ENCODE measurements at regions not wholly inside any gene's neighbourhood (a gene's known extent, or its start where the extent isn't known, plus 50 kb on each side); places are given as distances from the start of the nearest gene placed in this dataset.

DNA sequence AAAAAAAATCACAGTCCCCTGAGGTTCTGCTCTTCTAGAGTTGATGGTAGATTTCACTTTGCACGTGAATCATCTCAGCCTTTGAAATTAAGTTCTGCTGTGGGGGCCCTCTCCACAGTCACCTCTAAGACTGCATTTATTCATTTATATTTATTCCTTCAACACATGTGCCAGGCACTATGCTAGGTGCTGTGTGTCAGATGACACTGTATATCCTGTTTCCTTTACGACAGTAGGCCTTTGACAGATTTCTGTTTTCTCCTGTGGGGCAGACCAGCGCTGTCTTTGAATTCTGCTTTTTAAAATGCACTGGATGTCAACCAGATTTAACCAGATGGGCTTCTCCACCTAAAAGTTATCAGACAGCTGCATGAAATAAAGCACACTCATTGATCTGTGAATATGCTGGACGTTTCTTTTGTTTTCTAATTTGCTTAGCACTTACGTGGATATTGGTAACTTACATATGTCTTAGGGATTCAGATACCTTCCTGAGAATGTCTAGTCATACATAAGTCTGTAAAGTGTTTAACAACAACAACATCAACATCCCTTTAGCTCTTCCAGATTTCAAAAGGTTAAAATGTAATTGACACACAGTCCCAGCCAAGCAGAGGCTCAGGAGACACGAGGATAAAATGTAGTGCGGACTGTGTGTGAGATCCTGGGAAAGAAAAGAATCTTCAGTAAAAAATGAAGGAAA lies 525.5 kb upstream of the MCTP2 start:
- intact Hi-C loops (cut with DNase I; ENCODE audit: low total_unique reads), result no loop called here
- H3K4me3 ChIP-seq, result no peak overlapping the region
- TF ChIP-seq POLR2AphosphoS5 (IDR thresholded peaks at IDR 0.05) (no peak), POLR2A (IDR thresholded peaks at IDR 0.05) (no peak)
- TF ChIP-seq, protein P1, sequence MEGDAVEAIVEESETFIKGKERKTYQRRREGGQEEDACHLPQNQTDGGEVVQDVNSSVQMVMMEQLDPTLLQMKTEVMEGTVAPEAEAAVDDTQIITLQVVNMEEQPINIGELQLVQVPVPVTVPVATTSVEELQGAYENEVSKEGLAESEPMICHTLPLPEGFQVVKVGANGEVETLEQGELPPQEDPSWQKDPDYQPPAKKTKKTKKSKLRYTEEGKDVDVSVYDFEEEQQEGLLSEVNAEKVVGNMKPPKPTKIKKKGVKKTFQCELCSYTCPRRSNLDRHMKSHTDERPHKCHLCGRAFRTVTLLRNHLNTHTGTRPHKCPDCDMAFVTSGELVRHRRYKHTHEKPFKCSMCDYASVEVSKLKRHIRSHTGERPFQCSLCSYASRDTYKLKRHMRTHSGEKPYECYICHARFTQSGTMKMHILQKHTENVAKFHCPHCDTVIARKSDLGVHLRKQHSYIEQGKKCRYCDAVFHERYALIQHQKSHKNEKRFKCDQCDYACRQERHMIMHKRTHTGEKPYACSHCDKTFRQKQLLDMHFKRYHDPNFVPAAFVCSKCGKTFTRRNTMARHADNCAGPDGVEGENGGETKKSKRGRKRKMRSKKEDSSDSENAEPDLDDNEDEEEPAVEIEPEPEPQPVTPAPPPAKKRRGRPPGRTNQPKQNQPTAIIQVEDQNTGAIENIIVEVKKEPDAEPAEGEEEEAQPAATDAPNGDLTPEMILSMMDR (IDR thresholded peaks at IDR 0.05 in 8 of 11, conservative IDR thresholded peaks at IDR 0.05 in 3 of 11), result no peak
- H3K9me3 ChIP-seq, result no peaks in the 10 kb centered on the region
- no peaks in the 10 kb centered on the region for H3K36me3 ChIP-seq
- no peak for DNase-seq
- WGBS, 5 donors, result 71 to 81% (median 79%) methylated on average over 7 of the region's 7 CpGs
- no peaks in the 10 kb centered on the region for H3K27me3 ChIP-seq (replicated peaks in 1 of 7)
- H3K4me1 ChIP-seq, result no peaks in the 10 kb centered on the region
- H3K27ac ChIP-seq, result no peak overlapping the region

GRCh38 chr15:93703092-93703739 lies 528.1 kb upstream of the MCTP2 start:
- DNase-seq, result no peak
- H3K9me3 ChIP-seq, result peaks cover 0 to 11% (median 9%) of the 10 kb centered on the region in 8 donors
- 51 to 72% (median 67%) methylated on average over 2 of the region's 2 CpGs for WGBS, 5 donors
- no peaks in the 10 kb centered on the region for H3K4me1 ChIP-seq
- no peak overlapping the region for H3K27ac ChIP-seq
- intact Hi-C loops (cut with DNase I; ENCODE audit: low total_unique reads), result no loop called here
- H3K36me3 ChIP-seq, result no peaks in the 10 kb centered on the region
- no peak for TF ChIP-seq POLR2A (IDR thresholded peaks at IDR 0.05)
- TF ChIP-seq POLR2AphosphoS5 (IDR thresholded peaks at IDR 0.05), result no peak
- TF ChIP-seq, protein P1 (IDR thresholded peaks at IDR 0.05 in 8 of 11, conservative IDR thresholded peaks at IDR 0.05 in 3 of 11), result no peak
- no peak overlapping the region for H3K4me3 ChIP-seq
- H3K27me3 ChIP-seq (replicated peaks in 1 of 7), result no peaks in the 10 kb centered on the region

GRCh38 chr15:93700051-93700450 lies 531.3 kb upstream of the MCTP2 start:
- Histone ChIP-seq H3K4me1 (no peaks in the 10 kb centered on the region), H3K4me3 (no peak overlapping the region), H3K9me3 (peaks cover 0 to 39% (median 22%) of the 10 kb centered on the region in 8 donors), H3K36me3 (no peaks in the 10 kb centered on the region), H3K27me3 (replicated peaks in 1 of 7) (no peaks in the 10 kb centered on the region), H3K27ac (no peak overlapping the region)
- 80 to 96% (median 83%) methylated on average over 1 of the region's 1 CpG for WGBS, 5 donors
- no peak for DNase-seq
- intact Hi-C loops (cut with DNase I; ENCODE audit: low total_unique reads), result no loop called here
- TF ChIP-seq POLR2AphosphoS5 (IDR thresholded peaks at IDR 0.05) (no peak), POLR2A (IDR thresholded peaks at IDR 0.05) (no peak)
- TF ChIP-seq, protein P1 (IDR thresholded peaks at IDR 0.05 in 8 of 11, conservative IDR thresholded peaks at IDR 0.05 in 3 of 11), result no peak

DNA sequence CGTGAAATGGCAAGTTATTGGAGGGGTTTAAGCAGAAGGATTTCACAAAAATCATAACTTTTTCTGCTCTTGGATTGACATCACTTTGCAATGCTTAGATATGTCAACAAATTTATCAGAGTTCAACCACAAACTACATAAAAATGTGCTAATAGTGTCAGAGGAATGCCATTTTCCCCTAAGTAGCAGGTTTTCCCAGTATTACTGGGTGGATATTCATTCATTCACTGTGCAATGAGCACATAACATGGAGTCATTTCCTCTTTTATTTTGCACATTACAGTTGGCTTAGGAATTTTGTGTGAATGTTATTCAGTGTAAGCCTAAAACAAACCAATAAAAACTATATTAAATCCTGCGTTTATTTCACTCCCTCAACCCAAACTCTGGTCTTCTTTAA lies 537.3 kb upstream of the MCTP2 start:
- intact Hi-C loops (cut with DNase I; ENCODE audit: low total_unique reads), result no loop called here
- whole genome bisulfite sequencing, 5 donors, result 32 to 91% (median 73%) methylated on average over 2 of the region's 2 CpGs
- no peak overlapping the region for H3K27ac ChIP-seq
- no peaks in the 10 kb centered on the region for H3K4me1 ChIP-seq
- TF ChIP-seq POLR2A (IDR thresholded peaks at IDR 0.05), result no peak
- no peak for TF ChIP-seq POLR2AphosphoS5 (IDR thresholded peaks at IDR 0.05)
- TF ChIP-seq, protein P1 (IDR thresholded peaks at IDR 0.05 in 8 of 11, conservative IDR thresholded peaks at IDR 0.05 in 3 of 11), result no peak
- peaks cover 0 to 36% (median 21%) of the 10 kb centered on the region in 8 donors for H3K9me3 ChIP-seq
- H3K27me3 ChIP-seq (replicated peaks in 1 of 7), result no peaks in the 10 kb centered on the region
- H3K36me3 ChIP-seq, result no peaks in the 10 kb centered on the region
- no peak for DNase-seq
- no peak overlapping the region for H3K4me3 ChIP-seq

Measured in spleen (tissue), 11 donors.